ENCODE measurements at regions not wholly inside any gene's neighbourhood (a gene's known extent, or its start where the extent isn't known, plus 50 kb on each side); places are given as distances from the start of the nearest gene placed in this dataset.

- Histone ChIP-seq H3K9me3 (ENCODE audit: control insufficient read depth, insufficient read depth, low read length) (no peaks in the 10 kb centered on the region), H3K4me1 (ENCODE audit: control insufficient read depth, insufficient read depth, low read length) (no peaks in the 10 kb centered on the region), H3K36me3 (ENCODE audit: control insufficient read depth, insufficient read depth, low read length) (no peaks in the 10 kb centered on the region), H3K27me3 (ENCODE audit: control insufficient read depth, insufficient read depth, low read length) (no peaks in the 10 kb centered on the region), H3K4me3 (ENCODE audit: low read length) (no peak overlapping the region), H3K27ac (ENCODE audit: low read length) (no peak overlapping the region)
- no peak overlapping the region for H3K27ac Mint-ChIP-seq
- DNase-seq, result no peak
- no peak overlapping the region for H3K4me3 Mint-ChIP-seq
- no peak for TF ChIP-seq CTCF (IDR thresholded peaks at IDR 0.05)
- peaks cover 4% of the 10 kb centered on the region for H3K36me3 Mint-ChIP-seq
- ATAC-seq, result no peak
- no peaks in the 10 kb centered on the region for H3K4me1 Mint-ChIP-seq
- H3K27me3 Mint-ChIP-seq (ENCODE audit: low read depth in 2 of 2), result no peaks in the 10 kb centered on the region
- H3K9me3 Mint-ChIP-seq, result peaks cover 11 to 13% of the 10 kb centered on the region in 2 donors
- intact Hi-C loops (cut with micrococcal nuclease), result no loop called here
These were observed 977.6 kb downstream of the SUCLG1 start for GRCh38 chr2:83481436-83481835.

DNA sequence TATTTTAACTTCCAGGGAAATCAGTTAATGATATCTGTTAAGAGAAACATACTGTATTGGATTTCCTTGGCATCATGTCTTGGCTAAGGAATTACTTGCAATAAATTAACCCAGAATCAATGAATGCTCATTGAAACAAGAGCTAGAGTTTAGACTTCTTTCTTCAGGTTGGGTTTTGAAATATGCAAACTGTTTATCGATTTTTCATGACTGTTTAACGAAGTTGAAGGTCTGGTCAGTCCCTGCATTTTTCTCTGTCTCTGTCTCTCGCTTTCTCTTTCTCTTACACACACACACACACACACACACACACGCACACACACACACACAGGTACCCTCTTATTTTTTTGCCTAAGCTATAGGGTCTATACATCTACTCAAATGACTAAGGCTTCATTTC is 981.0 kb downstream of the SUCLG1 start:
- H3K4me3 Mint-ChIP-seq, result no peak overlapping the region
- H3K9me3 ChIP-seq (ENCODE audit: control insufficient read depth, insufficient read depth, low read length), result no peaks in the 10 kb centered on the region
- 48% methylated on average over 4 of the region's 4 CpGs for WGBS (ENCODE audit: insufficient coverage)

GRCh38 chr2:83475371-83475770 is 983.7 kb downstream of the SUCLG1 start:
- H3K27me3 Mint-ChIP-seq (ENCODE audit: low read depth in 2 of 2), result no peaks in the 10 kb centered on the region
- TF ChIP-seq CTCF (IDR thresholded peaks at IDR 0.05), result no peak
- H3K4me1 Mint-ChIP-seq, result no peaks in the 10 kb centered on the region
- Histone ChIP-seq H3K4me1 (ENCODE audit: control insufficient read depth, insufficient read depth, low read length) (no peaks in the 10 kb centered on the region), H3K9me3 (ENCODE audit: control insufficient read depth, insufficient read depth, low read length) (no peaks in the 10 kb centered on the region), H3K27ac (ENCODE audit: low read length) (no peak overlapping the region), H3K27me3 (ENCODE audit: control insufficient read depth, insufficient read depth, low read length) (no peaks in the 10 kb centered on the region), H3K4me3 (ENCODE audit: low read length) (no peak overlapping the region), H3K36me3 (ENCODE audit: control insufficient read depth, insufficient read depth, low read length) (no peaks in the 10 kb centered on the region)
- DNase-seq (no peak), ATAC-seq (no peak)
- no peak overlapping the region for H3K4me3 Mint-ChIP-seq
- intact Hi-C loops (cut with micrococcal nuclease), result no loop called here
- 89% methylated on average over 1 of the region's 2 CpGs for whole genome bisulfite sequencing (ENCODE audit: insufficient coverage)
- peaks cover 10 to 13% of the 10 kb centered on the region in 2 donors for H3K9me3 Mint-ChIP-seq
- H3K36me3 Mint-ChIP-seq, result peaks cover 13% of the 10 kb centered on the region
- no peak overlapping the region for H3K27ac Mint-ChIP-seq

More for the DNA sequence above, 981.0 kb downstream of the SUCLG1 start:
- no peaks in the 10 kb centered on the region for H3K4me1 ChIP-seq (ENCODE audit: control insufficient read depth, insufficient read depth, low read length)
- TF ChIP-seq CTCF (IDR thresholded peaks at IDR 0.05), result no peak
- intact Hi-C loops (cut with micrococcal nuclease), result no loop called here
- H3K4me3 ChIP-seq (ENCODE audit: low read length), result no peak overlapping the region
- no peak overlapping the region for H3K27ac ChIP-seq (ENCODE audit: low read length)
- Mint-ChIP-seq H3K36me3 (no peaks in the 10 kb centered on the region), H3K27me3 (ENCODE audit: low read depth in 2 of 2) (no peaks in the 10 kb centered on the region), H3K9me3 (peaks cover 10% of the 10 kb centered on the region in 2 donors), H3K4me1 (no peaks in the 10 kb centered on the region), H3K27ac (no peak overlapping the region)
- no peaks in the 10 kb centered on the region for H3K36me3 ChIP-seq (ENCODE audit: control insufficient read depth, insufficient read depth, low read length)
- DNase-seq (no peak), ATAC-seq (no peak)
- H3K27me3 ChIP-seq (ENCODE audit: control insufficient read depth, insufficient read depth, low read length), result no peaks in the 10 kb centered on the region

DNA sequence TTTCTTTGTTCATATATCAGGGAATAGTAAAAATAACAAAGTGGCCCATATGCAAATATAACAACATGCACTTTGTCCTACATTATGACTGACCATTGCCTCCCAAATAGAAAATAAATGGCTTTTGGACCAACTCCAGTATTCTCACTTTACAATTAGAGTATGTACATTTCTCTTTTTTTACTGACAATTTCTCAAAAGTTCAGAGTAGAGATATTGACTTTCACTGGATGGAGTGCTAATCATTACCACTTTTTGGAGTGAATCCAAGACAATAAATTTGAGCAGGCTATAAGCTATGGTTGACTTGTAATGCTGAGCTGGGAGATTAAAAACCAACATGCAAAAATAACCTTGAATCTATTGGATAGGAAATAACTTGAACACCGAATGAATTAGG is 987.4 kb downstream of the SUCLG1 start:
- Histone ChIP-seq H3K4me1 (ENCODE audit: control insufficient read depth, insufficient read depth, low read length) (no peaks in the 10 kb centered on the region), H3K9me3 (ENCODE audit: control insufficient read depth, insufficient read depth, low read length) (no peaks in the 10 kb centered on the region), H3K27ac (ENCODE audit: low read length) (no peak overlapping the region), H3K4me3 (ENCODE audit: low read length) (no peak overlapping the region), H3K27me3 (ENCODE audit: control insufficient read depth, insufficient read depth, low read length) (no peaks in the 10 kb centered on the region), H3K36me3 (ENCODE audit: control insufficient read depth, insufficient read depth, low read length) (no peaks in the 10 kb centered on the region)
- no peak for TF ChIP-seq CTCF (IDR thresholded peaks at IDR 0.05)
- Mint-ChIP-seq H3K4me1 (no peaks in the 10 kb centered on the region), H3K36me3 (peaks cover 19% of the 10 kb centered on the region), H3K27ac (no peak overlapping the region), H3K4me3 (no peak overlapping the region), H3K27me3 (ENCODE audit: low read depth in 2 of 2) (no peaks in the 10 kb centered on the region), H3K9me3 (peaks cover 16 to 17% of the 10 kb centered on the region in 2 donors)
- DNase-seq, result no peak
- WGBS (ENCODE audit: insufficient coverage), result 64% methylated on average over 1 of the region's 1 CpG
- intact Hi-C loops (cut with micrococcal nuclease), result no loop called here
- ATAC-seq, result no peak

Measured in natural killer cell (primary cell).